HEK293 (cell line): ENCODE measurements at regions not wholly inside any gene's neighbourhood (a gene's known extent, or its start where the extent isn't known, plus 50 kb on each side); places are given as distances from the start of the nearest gene placed in this dataset.

Experiments
- CTCF ChIA-PET: fragments of 350-600 bp; formaldehyde crosslinking; extraction: SDS; loops from one replicate; lab custom pipeline; 2021; ENCODE audit warnings: antibody characterized with exemption; lab: Yijun Ruan, JAX
- POLR2A ChIA-PET: fragments of 300-600 bp; formaldehyde crosslinking; extraction: SDS; loops from one replicate; lab custom pipeline; 2020; ENCODE audit warnings: antibody characterized with exemption, inconsistent platforms; lab: Yijun Ruan, JAX
- H3K27ac ChIP-seq: fragments of 200-500 bp; sonication (Bioruptor generic); 2 replicates; pipeline ENCODE4 v1.5.1; 2014; ENCODE audit warnings: low read depth, low read length, control low read depth, inconsistent platforms; ENCODE audit errors: extremely low read depth
- H3K36me3 ChIP-seq, 2 experiments: fragments of 200-500 bp in 1 of 2; sonication (Bioruptor generic) in 1 of 2; 1 replicate in 1 of 2; 2 replicates in 1 of 2; pipeline ENCODE4 v1.5.1; 2014 to 2017; ENCODE audit warnings: inconsistent platforms in 2 of 2, low read length in 2 of 2; ENCODE audit not compliant: control insufficient read depth in 2 of 2, insufficient read depth in 1 of 2
- H3K4me1 ChIP-seq: fragments of 200-500 bp; sonication (Bioruptor generic); 2 replicates; pipeline ENCODE4 v1.5.1; 2014; ENCODE audit warnings: mild to moderate bottlenecking, low read length, inconsistent platforms; ENCODE audit not compliant: control insufficient read depth, insufficient read depth
- H3K4me3 ChIP-seq: 2 replicates; pipeline ENCODE4 v1.5.1; 2011; ENCODE audit warnings: low read depth, mild to moderate bottlenecking, control low read depth, low read length, moderate library complexity
- H3K9me3 ChIP-seq: fragments of 200-500 bp; sonication (Bioruptor generic); 2 replicates; pipeline ENCODE4 v1.5.1; 2014; ENCODE audit warnings: low read depth, low read length, inconsistent platforms; ENCODE audit not compliant: control insufficient read depth, insufficient read depth
- GFI1B ChIP-seq: fragments of 450-650 bp; formaldehyde crosslinking; IDR thresholded peaks from 2 replicates; pipeline ENCODE4 v1.5.1; 2016; ENCODE audit warnings: missing biosample characterization, missing genetic modification characterization
- HOXC10 ChIP-seq: sonication (generic); formaldehyde crosslinking; IDR thresholded peaks from 2 replicates; pipeline ENCODE4 v1.8.1; 2023; ENCODE audit warnings: mild to moderate bottlenecking, missing genetic modification reagents
- PRDM1 ChIP-seq: fragments of 450-650 bp; formaldehyde crosslinking; IDR thresholded peaks from 2 replicates; pipeline ENCODE4; 2016; ENCODE audit warnings: missing biosample characterization, missing genetic modification characterization
- ZBTB17 ChIP-seq: fragments of 450-650 bp; formaldehyde crosslinking; IDR thresholded peaks from 2 replicates; pipeline ENCODE4 v1.5.1; 2016; ENCODE audit warnings: missing biosample characterization, missing genetic modification characterization
- ZFP3 ChIP-seq: fragments of 450-650 bp; formaldehyde crosslinking; IDR thresholded peaks from 2 replicates; pipeline ENCODE4 v1.5.1; 2016; ENCODE audit warnings: low read depth, missing biosample characterization, missing genetic modification characterization
- ZNF114 ChIP-seq: fragments of 450-650 bp; formaldehyde crosslinking; IDR thresholded peaks from 2 replicates; pipeline ENCODE4 v1.5.0; 2017; ENCODE audit warnings: missing biosample characterization, missing genetic modification characterization
- ZNF138 ChIP-seq: fragments of 450-650 bp; formaldehyde crosslinking; IDR thresholded peaks from 2 replicates; pipeline ENCODE4 v1.5.1; 2016; ENCODE audit warnings: missing biosample characterization, missing genetic modification characterization, borderline replicate concordance
- ZNF157 ChIP-seq: fragments of 450-650 bp; formaldehyde crosslinking; IDR thresholded peaks from 2 replicates; pipeline ENCODE4 v1.5.1; 2016; ENCODE audit warnings: missing biosample characterization, missing genetic modification characterization
- ZNF202 ChIP-seq: fragments of 450-650 bp; formaldehyde crosslinking; IDR thresholded peaks from 2 replicates; pipeline ENCODE4 v1.5.1; 2016; ENCODE audit warnings: missing biosample characterization, missing genetic modification characterization, borderline replicate concordance
- ZNF311 ChIP-seq: fragments of 450-650 bp; formaldehyde crosslinking; IDR thresholded peaks from 2 replicates; pipeline ENCODE4 v1.5.1; 2017; ENCODE audit warnings: missing biosample characterization, missing genetic modification characterization, borderline replicate concordance
- ZNF366 ChIP-seq: fragments of 450-650 bp; formaldehyde crosslinking; conservative IDR thresholded peaks from 2 replicates; pipeline ENCODE4 v1.5.1; 2016; ENCODE audit warnings: missing biosample characterization, missing genetic modification characterization
- ZNF416 ChIP-seq: fragments of 450-650 bp; formaldehyde crosslinking; IDR thresholded peaks from 2 replicates; pipeline ENCODE4 v1.5.1; 2016; ENCODE audit warnings: missing biosample characterization, missing genetic modification characterization
- ZNF501 ChIP-seq: fragments of 450-650 bp; formaldehyde crosslinking; IDR thresholded peaks from 2 replicates; pipeline ENCODE4 v1.5.1; 2016; ENCODE audit warnings: missing biosample characterization, missing genetic modification characterization
- ZNF544 ChIP-seq: fragments of 450-650 bp; formaldehyde crosslinking; IDR thresholded peaks from 2 replicates; pipeline ENCODE4 v1.5.0; 2017; ENCODE audit warnings: missing biosample characterization, missing genetic modification characterization
- ZNF571 ChIP-seq: fragments of 450-650 bp; formaldehyde crosslinking; IDR thresholded peaks from 2 replicates; pipeline ENCODE4 v1.5.0; 2017; ENCODE audit warnings: missing biosample characterization, missing genetic modification characterization
- ZNF596 ChIP-seq: fragments of 450-650 bp; IDR thresholded peaks from 2 replicates; pipeline ENCODE4 v1.5.0; 2018; ENCODE audit warnings: missing biosample characterization, mild to moderate bottlenecking, missing genetic modification characterization, moderate library complexity
- ZNF624 ChIP-seq: fragments of 450-650 bp; formaldehyde crosslinking; IDR thresholded peaks from 2 replicates; pipeline ENCODE4 v1.5.1; 2017; ENCODE audit warnings: missing biosample characterization, missing genetic modification characterization
- ZNF658 ChIP-seq: fragments of 450-650 bp; formaldehyde crosslinking; IDR thresholded peaks from 2 replicates; pipeline ENCODE4; 2016; ENCODE audit warnings: missing biosample characterization, missing genetic modification characterization
- ZNF768 ChIP-seq: fragments of 450-650 bp; formaldehyde crosslinking; IDR thresholded peaks from 2 replicates; pipeline ENCODE4 v1.5.1; 2018; ENCODE audit warnings: missing biosample characterization, mild to moderate bottlenecking, missing genetic modification characterization
- TF ChIP-seq, protein P1 (sequence below): fragments of 450-650 bp; formaldehyde crosslinking; IDR thresholded peaks from 2 replicates; pipeline ENCODE4 v1.5.1; 2016; ENCODE audit warnings: missing biosample characterization, missing genetic modification characterization
- TF ChIP-seq, protein P2 (sequence below): fragments of 450-650 bp; formaldehyde crosslinking; IDR thresholded peaks from 2 replicates; pipeline ENCODE4 v1.5.1; 2016; ENCODE audit warnings: missing biosample characterization, missing genetic modification characterization

DNA sequence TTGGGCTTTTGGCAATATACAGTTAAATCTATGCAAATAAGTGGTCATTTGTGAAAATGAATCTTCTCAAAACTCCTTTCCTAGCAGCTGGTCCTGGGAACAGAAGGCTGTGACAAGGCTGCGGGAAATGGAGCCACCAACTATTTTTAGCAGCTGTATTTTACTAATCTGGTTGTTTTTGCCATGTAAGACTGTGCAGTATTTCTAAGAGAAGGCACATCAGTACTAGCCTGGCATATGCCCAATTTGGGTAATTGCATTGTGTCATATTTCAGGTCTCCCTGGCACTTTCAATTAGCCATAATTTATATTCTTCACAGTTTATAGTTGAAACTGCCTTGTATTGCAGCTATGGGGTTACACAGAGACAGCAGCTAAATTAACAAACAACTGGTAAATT lies 109.6 kb downstream of the MANEA start:
- CTCF ChIA-PET, result interaction anchor here (0.6 kb wide), 1 partner anchor 940 kb away, joined by 7 read pairs; no protein-coding TSS in a partner anchor
- Histone ChIP-seq H3K27ac (no peak overlapping the region), H3K4me3 (no peak overlapping the region), H3K4me1 (no peaks in the 10 kb centered on the region), H3K9me3 (no peaks in the 10 kb centered on the region), H3K36me3 (no peaks in the 10 kb centered on the region)
- POLR2A ChIA-PET, result no interaction called here
- no peak for TF ChIP-seq ZNF768 (tag by site-specific recombination)
- TF ChIP-seq ZNF416 (tag by site-specific recombination), result no peak

DNA sequence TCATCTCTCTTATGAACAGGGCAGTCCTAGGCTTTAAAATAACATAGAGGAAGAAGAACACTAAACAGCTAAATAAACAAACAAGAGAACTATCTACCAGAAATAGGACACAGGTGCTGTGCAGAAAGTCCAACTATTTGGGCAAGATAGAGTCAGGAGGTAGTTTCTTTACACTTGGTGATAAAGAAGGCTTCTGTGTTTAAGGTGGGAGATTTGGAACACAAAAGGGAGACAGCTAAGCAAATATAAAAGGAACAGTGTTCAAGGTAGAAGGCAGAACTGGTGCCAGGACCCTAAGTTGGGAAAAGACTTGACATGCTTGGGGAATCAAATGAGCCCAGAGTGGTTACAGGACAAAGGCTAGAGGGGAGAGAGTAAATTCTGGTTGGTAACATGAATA lies 110.5 kb downstream of the MANEA start:
- Histone ChIP-seq H3K4me3 (no peak overlapping the region), H3K27ac (no peak overlapping the region), H3K36me3 (no peaks in the 10 kb centered on the region)
- POLR2A ChIA-PET, result no interaction called here
- CTCF ChIA-PET, result no interaction called here
- TF ChIP-seq ZNF157 (tag by site-specific recombination) (no peak), ZNF596 (no peak), ZNF311 (no peak), GFI1B (tag by site-specific recombination) (no peak), ZBTB17 (no peak), ZFP3 (no peak)
- TF ChIP-seq, protein P1, sequence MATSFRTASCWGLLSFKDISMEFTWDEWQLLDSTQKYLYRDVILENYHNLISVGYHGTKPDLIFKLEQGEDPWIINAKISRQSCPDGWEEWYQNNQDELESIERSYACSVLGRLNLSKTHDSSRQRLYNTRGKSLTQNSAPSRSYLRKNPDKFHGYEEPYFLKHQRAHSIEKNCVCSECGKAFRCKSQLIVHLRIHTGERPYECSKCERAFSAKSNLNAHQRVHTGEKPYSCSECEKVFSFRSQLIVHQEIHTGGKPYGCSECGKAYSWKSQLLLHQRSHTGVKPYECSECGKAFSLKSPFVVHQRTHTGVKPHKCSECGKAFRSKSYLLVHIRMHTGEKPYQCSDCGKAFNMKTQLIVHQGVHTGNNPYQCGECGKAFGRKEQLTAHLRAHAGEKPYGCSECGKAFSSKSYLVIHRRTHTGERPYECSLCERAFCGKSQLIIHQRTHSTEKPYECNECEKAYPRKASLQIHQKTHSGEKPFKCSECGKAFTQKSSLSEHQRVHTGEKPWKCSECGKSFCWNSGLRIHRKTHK (tag by site-specific recombination), result no peak
- TF ChIP-seq, all 188 proteins: peak for 0
- H3K4me1 ChIP-seq, result no peaks in the 10 kb centered on the region
- no peaks in the 10 kb centered on the region for H3K9me3 ChIP-seq

DNA sequence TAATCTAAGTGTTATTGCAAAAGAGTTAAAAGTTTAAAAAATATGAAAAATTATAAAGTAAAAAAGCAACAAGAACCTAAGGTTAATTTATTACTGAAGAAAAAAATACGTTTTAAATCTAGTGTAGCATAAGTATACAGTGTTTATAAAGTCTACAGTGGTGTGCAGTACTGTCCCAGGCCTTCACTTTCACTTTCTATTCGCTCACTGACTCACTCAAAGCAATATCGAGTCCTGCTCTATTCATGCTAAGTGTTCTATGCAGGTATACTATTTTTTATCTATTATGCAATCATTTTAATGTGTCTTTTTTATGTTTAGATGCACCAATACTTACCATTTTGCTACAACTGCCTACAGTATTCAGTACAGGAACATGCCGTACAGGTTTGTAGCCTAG lies 113.0 kb downstream of the MANEA start:
- no peak overlapping the region for H3K27ac ChIP-seq
- H3K36me3 ChIP-seq, result no peaks in the 10 kb centered on the region
- TF ChIP-seq, protein P2, sequence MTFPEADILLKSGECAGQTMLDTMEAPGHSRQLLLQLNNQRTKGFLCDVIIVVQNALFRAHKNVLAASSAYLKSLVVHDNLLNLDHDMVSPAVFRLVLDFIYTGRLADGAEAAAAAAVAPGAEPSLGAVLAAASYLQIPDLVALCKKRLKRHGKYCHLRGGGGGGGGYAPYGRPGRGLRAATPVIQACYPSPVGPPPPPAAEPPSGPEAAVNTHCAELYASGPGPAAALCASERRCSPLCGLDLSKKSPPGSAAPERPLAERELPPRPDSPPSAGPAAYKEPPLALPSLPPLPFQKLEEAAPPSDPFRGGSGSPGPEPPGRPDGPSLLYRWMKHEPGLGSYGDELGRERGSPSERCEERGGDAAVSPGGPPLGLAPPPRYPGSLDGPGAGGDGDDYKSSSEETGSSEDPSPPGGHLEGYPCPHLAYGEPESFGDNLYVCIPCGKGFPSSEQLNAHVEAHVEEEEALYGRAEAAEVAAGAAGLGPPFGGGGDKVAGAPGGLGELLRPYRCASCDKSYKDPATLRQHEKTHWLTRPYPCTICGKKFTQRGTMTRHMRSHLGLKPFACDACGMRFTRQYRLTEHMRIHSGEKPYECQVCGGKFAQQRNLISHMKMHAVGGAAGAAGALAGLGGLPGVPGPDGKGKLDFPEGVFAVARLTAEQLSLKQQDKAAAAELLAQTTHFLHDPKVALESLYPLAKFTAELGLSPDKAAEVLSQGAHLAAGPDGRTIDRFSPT, result no peak
- TF ChIP-seq ZNF544 (tag by site-specific recombination) (no peak), ZNF571 (tag by site-specific recombination) (no peak), ZNF624 (tag by site-specific recombination) (no peak), ZNF658 (tag by site-specific recombination) (no peak), ZNF501 (tag by site-specific recombination) (no peak), ZNF114 (no peak), ZNF138 (tag by site-specific recombination) (no peak), ZNF366 (tag by site-specific recombination) (no peak), PRDM1 (tag by site-specific recombination) (no peak), ZNF202 (tag by site-specific recombination) (no peak), HOXC10 (CRISPR knock-in tag) (no peak)
- CTCF ChIA-PET, result no interaction called here
- POLR2A ChIA-PET, result no interaction called here
- H3K4me1 ChIP-seq, result no peaks in the 10 kb centered on the region
- no peak overlapping the region for H3K4me3 ChIP-seq
- no peaks in the 10 kb centered on the region for H3K9me3 ChIP-seq
